Body of pancreas (tissue), 4 donors: ENCODE measurements at regions not wholly inside any gene's neighbourhood (a gene's known extent, or its start where the extent isn't known, plus 50 kb on each side); places are given as distances from the start of the nearest gene placed in this dataset.

Source experiments
- ATAC-seq: fragments of 150-250 bp; one replicate; pipeline ENCODE4 v1.9.1; 2016
- DNase-seq, 4 donors: peaks; one replicate each; pipeline ENCODE4 v3.0.0-alpha.2; 2019
- H3K27ac ChIP-seq, 4 donors: fragments of 200-600 bp; sonication (generic); 1 replicate in 3 of 4; 2 replicates in 1 of 4; pipeline versions ENCODE4 v1.5.1 to v1.6.1; 2016 to 2019; ENCODE audit warnings: mild to moderate bottlenecking in 1 of 4, mixed read lengths in 1 of 4, moderate library complexity in 1 of 4
- H3K27me3 ChIP-seq, 2 donors: fragments of 200-600 bp; sonication (generic); one replicate each; pipeline ENCODE4 v1.6.0; 2016; ENCODE audit warnings: mild to moderate bottlenecking in 1 of 2
- H3K36me3 ChIP-seq, 2 donors: fragments of 200-600 bp; sonication (generic); replicated peaks in 1 of 2; 2 replicates each; pipeline ENCODE4 v1.5.1; 2016; ENCODE audit warnings: low read depth in 2 of 2; ENCODE audit not compliant: insufficient read depth in 1 of 2
- H3K4me1 ChIP-seq: fragments of 200-600 bp; sonication (generic); one replicate; pipeline ENCODE4 v1.6.0; 2016
- H3K4me3 ChIP-seq, 2 donors: fragments of 200-600 bp; sonication (generic); 1 replicate in 1 of 2; 2 replicates in 1 of 2; pipeline ENCODE4 v1.5.1; 2016 to 2019
- H3K9me3 ChIP-seq, 3 donors: fragments of 200-600 bp; sonication (generic); 1 replicate in 2 of 3; 2 replicates in 1 of 3; pipeline ENCODE4 v1.5.1; 2016
- POLR2A ChIP-seq, 3 donors: fragments of 450-650 bp; IDR thresholded peaks; one replicate each; pipeline ENCODE4 v1.6.1; 2016; ENCODE audit warnings: antibody characterized with exemption in 3 of 3, mild to moderate bottlenecking in 2 of 3
- WGBS, 2 donors: methylation state at CpG; one replicate each; pipeline ENCODE4 v1.1.5; 2017; 5-methylcytosine and 5-hydroxymethylcytosine counted together
- intact Hi-C: fragments of 100-400 bp; cut with DNase I; formaldehyde crosslinking; loops from one replicate; pipeline ENCODE4 v1.15.1; 2023
- TF ChIP-seq, protein P1 (sequence below), 7 experiments: fragments of 450-650 bp in 4 of 7; fragments of 200-600 bp in 3 of 7; sonication (generic) in 3 of 7; IDR thresholded peaks; one replicate each; pipeline ENCODE4 v1.5.1; 2016 to 2019; ENCODE audit warnings: antibody characterized with exemption in 7 of 7

DNA sequence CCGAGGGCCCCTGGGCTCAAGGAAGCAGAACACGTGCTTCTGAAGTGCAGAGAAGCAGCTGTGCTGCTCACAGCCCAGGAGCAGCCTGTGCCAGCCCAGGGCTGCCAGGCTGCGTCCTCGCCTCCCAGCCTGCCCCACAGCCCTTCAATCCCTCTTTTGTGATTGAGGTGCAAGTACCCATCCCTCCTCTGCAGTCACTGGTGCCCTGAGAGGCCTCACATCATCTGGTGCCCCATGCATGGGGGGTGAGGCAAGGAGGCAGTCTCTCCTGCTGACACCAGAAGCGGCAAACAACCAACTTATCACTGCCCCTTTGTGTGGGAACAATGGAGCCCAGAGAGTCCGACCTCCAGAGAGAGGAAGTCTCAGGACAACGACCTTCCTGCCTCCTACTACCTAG lies 49.8 kb upstream of the FGFR2 start:
- Histone ChIP-seq H3K4me3 (no peak overlapping the region), H3K9me3 (no peaks in the 10 kb centered on the region), H3K4me1 (no peaks in the 10 kb centered on the region), H3K36me3 (no peaks in the 10 kb centered on the region), H3K27ac (no peak overlapping the region), H3K27me3 (no peaks in the 10 kb centered on the region)
- intact Hi-C loops, result no loop called here
- no peak for TF ChIP-seq POLR2A (IDR thresholded peaks at IDR 0.05)
- TF ChIP-seq, protein P1, sequence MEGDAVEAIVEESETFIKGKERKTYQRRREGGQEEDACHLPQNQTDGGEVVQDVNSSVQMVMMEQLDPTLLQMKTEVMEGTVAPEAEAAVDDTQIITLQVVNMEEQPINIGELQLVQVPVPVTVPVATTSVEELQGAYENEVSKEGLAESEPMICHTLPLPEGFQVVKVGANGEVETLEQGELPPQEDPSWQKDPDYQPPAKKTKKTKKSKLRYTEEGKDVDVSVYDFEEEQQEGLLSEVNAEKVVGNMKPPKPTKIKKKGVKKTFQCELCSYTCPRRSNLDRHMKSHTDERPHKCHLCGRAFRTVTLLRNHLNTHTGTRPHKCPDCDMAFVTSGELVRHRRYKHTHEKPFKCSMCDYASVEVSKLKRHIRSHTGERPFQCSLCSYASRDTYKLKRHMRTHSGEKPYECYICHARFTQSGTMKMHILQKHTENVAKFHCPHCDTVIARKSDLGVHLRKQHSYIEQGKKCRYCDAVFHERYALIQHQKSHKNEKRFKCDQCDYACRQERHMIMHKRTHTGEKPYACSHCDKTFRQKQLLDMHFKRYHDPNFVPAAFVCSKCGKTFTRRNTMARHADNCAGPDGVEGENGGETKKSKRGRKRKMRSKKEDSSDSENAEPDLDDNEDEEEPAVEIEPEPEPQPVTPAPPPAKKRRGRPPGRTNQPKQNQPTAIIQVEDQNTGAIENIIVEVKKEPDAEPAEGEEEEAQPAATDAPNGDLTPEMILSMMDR (IDR thresholded peaks at IDR 0.05), result no peak
- WGBS, 2 donors, result 31 to 48% methylated on average over 6 to 7 of the region's 7 CpGs
- ATAC-seq (no peak), DNase-seq (no peak)
